Loucy (cell line): ENCODE measurements at regions not wholly inside any gene's neighbourhood (a gene's known extent, or its start where the extent isn't known, plus 50 kb on each side); places are given as distances from the start of the nearest gene placed in this dataset.

Experiments used
- CTCF ChIP-seq: fragments of 200-600 bp; sonication (generic); conservative IDR thresholded peaks from 2 replicates; pipeline ENCODE4 v1.5.1; 2014; ENCODE audit warnings: mild to moderate bottlenecking, antibody characterized with exemption, low read length
- EZH2phosphoT487 ChIP-seq: fragments of 200-600 bp; IDR thresholded peaks from 2 replicates; pipeline ENCODE4 v1.6.1; 2018; ENCODE audit warnings: antibody characterized with exemption, mild to moderate bottlenecking, moderate library complexity, borderline replicate concordance

GRCh38 chr5:125976421-125977000, 446.7 kb upstream of the GRAMD2B start:
- TF ChIP-seq CTCF (no peak), EZH2phosphoT487 (no peak)
